ENCODE measurements at regions not wholly inside any gene's neighbourhood (a gene's known extent, or its start where the extent isn't known, plus 50 kb on each side); places are given as distances from the start of the nearest gene placed in this dataset.

DNA sequence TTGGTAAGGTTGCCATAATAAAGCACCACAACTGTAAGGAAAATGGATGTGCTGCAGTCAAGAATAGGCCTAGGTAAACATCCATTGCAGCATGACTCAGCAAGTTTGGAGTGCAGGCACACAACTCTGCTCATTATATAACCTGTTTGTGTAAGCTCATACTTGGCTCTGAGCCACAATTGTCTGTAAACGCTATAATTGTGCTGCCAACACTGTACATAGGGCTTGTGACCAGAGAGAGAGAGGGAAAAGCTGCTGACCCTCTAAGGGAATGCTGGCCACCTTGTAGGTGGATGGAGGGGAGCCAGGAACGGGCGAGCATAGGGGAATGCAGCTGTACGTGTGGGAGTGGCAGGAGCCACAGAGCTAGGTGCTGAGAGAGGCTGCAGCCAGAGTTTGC is 2186.5 kb upstream of the ACO1 start:
- TF ChIP-seq, protein P1, sequence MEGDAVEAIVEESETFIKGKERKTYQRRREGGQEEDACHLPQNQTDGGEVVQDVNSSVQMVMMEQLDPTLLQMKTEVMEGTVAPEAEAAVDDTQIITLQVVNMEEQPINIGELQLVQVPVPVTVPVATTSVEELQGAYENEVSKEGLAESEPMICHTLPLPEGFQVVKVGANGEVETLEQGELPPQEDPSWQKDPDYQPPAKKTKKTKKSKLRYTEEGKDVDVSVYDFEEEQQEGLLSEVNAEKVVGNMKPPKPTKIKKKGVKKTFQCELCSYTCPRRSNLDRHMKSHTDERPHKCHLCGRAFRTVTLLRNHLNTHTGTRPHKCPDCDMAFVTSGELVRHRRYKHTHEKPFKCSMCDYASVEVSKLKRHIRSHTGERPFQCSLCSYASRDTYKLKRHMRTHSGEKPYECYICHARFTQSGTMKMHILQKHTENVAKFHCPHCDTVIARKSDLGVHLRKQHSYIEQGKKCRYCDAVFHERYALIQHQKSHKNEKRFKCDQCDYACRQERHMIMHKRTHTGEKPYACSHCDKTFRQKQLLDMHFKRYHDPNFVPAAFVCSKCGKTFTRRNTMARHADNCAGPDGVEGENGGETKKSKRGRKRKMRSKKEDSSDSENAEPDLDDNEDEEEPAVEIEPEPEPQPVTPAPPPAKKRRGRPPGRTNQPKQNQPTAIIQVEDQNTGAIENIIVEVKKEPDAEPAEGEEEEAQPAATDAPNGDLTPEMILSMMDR (IDR thresholded peaks at IDR 0.05): no peak
- intact Hi-C loops (cut with DNase I): no loop called here
- Histone ChIP-seq H3K4me3 (no peak overlapping the region), H3K9me3 (no peaks in the 10 kb centered on the region), H3K27ac (no peak overlapping the region), H3K4me1 (no peaks in the 10 kb centered on the region), H3K27me3 (ENCODE audit: low read depth) (no peaks in the 10 kb centered on the region), H3K36me3 (no peaks in the 10 kb centered on the region)
- ATAC-seq (peak; percentile 79 to 82), DNase-seq (no peak)

DNA sequence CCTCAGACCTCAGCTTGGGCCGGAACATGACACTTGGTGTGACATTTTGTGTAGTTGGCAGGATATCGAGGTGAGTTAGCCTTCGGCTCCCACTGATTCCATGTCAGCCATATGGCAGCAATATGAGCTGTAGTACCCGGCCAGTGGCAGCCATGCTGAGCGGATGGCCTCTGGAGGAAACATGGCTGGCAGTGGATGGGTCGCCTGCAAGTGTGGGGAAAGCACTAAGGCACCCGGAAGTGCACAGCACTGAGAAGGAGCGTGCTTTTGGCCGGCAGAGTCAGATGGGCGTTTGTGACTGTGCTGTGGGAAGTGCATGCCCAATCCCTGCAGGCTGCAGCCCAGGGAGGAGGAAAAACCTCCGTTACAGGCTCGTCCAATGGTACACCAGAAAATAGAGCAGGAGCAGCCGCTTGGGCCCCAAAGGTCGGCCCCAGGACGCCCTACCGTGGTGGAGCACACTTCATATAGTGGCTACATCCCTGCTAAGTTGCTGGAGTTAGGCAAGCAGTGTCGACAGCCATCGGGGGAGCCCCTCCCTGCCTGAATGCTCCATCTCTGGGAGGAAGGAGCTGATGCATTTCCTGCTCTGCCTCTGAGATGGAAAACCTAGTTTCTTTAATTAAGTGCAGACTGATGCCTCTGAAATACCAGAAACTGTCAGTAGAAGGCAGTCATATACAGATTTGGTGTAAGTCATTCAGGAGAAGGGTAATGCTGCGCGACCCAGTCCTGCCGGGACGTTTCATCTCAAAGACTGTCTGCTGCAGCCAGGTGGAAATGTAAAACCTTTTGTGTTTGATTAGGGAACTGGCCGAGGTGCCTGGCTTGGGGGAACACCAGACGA is 2185.8 kb upstream of the ACO1 start:
- intact Hi-C loops (cut with DNase I): no loop called here
- peak; percentile 14 to 19 for ATAC-seq
- no peak overlapping the region for H3K4me3 ChIP-seq
- TF ChIP-seq, protein P1 (IDR thresholded peaks at IDR 0.05): no peak
- no peaks in the 10 kb centered on the region for H3K36me3 ChIP-seq
- no peak for DNase-seq
- no peaks in the 10 kb centered on the region for H3K27me3 ChIP-seq (ENCODE audit: low read depth)
- no peaks in the 10 kb centered on the region for H3K4me1 ChIP-seq
- H3K9me3 ChIP-seq: no peaks in the 10 kb centered on the region
- H3K27ac ChIP-seq: no peak overlapping the region

DNA sequence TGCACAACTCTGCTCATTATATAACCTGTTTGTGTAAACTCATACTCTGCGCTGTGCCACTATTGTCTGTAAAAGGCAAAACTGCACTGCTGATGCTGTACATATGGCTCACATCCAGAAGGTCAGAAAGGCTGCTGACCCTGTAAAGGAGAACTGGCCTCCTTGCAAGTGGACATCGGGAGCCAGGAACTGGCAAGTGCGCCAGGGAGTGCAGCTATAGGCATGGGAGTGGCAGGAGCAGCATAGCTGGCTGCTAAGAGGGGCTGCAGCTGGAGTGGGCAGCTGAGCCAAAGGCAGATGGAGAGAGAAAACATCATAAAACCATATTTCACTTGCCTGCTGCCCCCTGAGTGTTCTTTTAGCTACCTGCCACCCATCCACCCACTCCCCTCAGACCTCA is 2183.4 kb upstream of the ACO1 start:
- Histone ChIP-seq H3K4me3 (no peak overlapping the region), H3K4me1 (no peaks in the 10 kb centered on the region), H3K27me3 (ENCODE audit: low read depth) (no peaks in the 10 kb centered on the region), H3K9me3 (no peaks in the 10 kb centered on the region), H3K27ac (no peak overlapping the region), H3K36me3 (no peaks in the 10 kb centered on the region)
- no peak for ATAC-seq
- intact Hi-C loops (cut with DNase I): no loop called here
- DNase-seq: no peak
- TF ChIP-seq, protein P1 (IDR thresholded peaks at IDR 0.05): no peak

DNA sequence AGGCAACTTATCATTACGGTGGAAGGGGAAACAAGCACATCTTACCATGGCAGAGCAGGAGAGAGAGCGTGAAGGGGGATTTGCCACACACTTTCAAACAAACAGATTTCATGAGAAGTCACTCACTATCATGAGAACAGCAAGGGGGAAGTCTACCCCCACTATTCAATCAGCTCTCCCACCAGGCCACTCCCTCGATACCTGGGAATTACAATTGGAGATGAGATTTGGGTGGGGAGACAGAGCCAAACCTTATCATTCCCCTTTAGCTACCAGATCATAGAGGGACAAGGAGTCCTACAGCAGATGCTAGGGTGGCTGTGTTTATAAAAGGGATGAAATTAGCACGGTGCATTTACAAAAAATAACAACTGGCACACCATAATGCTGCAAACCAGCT is 2149.4 kb upstream of the ACO1 start:
- no peaks in the 10 kb centered on the region for H3K27me3 ChIP-seq (ENCODE audit: low read depth)
- H3K36me3 ChIP-seq: no peaks in the 10 kb centered on the region
- H3K4me3 ChIP-seq: no peak overlapping the region
- no peak overlapping the region for H3K27ac ChIP-seq
- peak in 1 of 2 donors; percentile 16 for ATAC-seq
- TF ChIP-seq, protein P1 (IDR thresholded peaks at IDR 0.05): no peak
- intact Hi-C loops (cut with DNase I): no loop called here
- no peaks in the 10 kb centered on the region for H3K4me1 ChIP-seq
- H3K9me3 ChIP-seq: no peaks in the 10 kb centered on the region
- DNase-seq: no peak

DNA sequence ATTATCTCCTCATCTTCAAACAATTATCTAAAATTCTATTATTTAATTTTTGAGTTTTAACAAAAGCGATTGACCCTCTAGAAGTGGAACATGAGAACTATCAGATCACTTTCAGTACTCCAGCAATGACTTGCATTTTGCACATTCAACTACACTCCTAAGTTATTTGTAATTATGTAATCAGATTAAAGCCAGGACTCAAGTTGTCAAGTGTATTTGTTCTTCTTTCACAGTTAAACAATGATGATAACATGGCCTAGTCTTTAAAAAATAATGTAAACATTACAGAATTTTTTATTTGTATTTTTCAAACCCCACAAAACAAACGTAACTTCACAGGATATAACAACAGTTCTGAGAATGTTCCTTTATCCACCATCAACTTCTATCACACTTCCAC is 2148.9 kb upstream of the ACO1 start:
- Histone ChIP-seq H3K4me3 (no peak overlapping the region), H3K4me1 (no peaks in the 10 kb centered on the region), H3K27ac (no peak overlapping the region), H3K36me3 (no peaks in the 10 kb centered on the region), H3K9me3 (no peaks in the 10 kb centered on the region), H3K27me3 (ENCODE audit: low read depth) (no peaks in the 10 kb centered on the region)
- DNase-seq (no peak), ATAC-seq (peak in 1 of 2 donors; percentile 89)
- intact Hi-C loops (cut with DNase I): no loop called here
- TF ChIP-seq, protein P1 (IDR thresholded peaks at IDR 0.05): no peak
